ENCODE measurements at regions not wholly inside any gene's neighbourhood (a gene's known extent, or its start where the extent isn't known, plus 50 kb on each side); places are given as distances from the start of the nearest gene placed in this dataset.
A peak's percentile ranks its signal among the peaks of the same experiment; 100 is the strongest.
"Not testable (repeated sequence)": the region's sequence is repeated elsewhere in the genome, so short reads cannot be mapped to it uniquely, and the experiment has no call there.

GRCh38 chr12:124674937-124675336 is 107.5 kb upstream of the NCOR2 start:
- no peak for DNase-seq (ENCODE audit: low spot score)

- no peak for DNase-seq (ENCODE audit: low spot score)
These were observed 106.6 kb upstream of the NCOR2 start for GRCh38 chr12:124673801-124674617.

DNA sequence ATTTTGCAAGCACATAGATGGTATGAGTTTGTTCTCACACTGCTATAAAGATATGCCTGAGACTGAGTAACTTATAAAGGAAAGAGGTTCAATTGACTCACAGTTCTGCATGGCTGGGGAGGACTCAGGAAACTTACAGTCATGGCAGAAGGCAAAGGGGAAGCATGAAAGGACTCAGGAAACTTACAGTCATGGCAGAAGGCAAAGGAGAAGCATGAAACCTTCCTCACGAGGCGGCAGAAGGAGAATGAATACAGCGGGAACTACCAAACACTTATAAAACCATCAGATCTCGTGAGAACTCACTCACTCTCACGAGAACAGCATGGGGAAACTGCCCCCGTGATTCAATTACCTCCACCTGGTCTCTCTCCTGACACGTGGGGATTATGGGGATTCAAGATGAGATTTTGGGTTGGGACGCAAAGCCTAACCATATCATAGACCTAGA is 101.9 kb upstream of the NCOR2 start:
- not testable (repeated sequence) for DNase-seq (ENCODE audit: low spot score)

- DNase-seq (ENCODE audit: low spot score), result no peak
These were observed 101.2 kb upstream of the NCOR2 start for GRCh38 chr12:124668602-124669001.

GRCh38 chr12:124667506-124668326 is 100.3 kb upstream of the NCOR2 start:
- no peak for DNase-seq (ENCODE audit: low spot score)

DNA sequence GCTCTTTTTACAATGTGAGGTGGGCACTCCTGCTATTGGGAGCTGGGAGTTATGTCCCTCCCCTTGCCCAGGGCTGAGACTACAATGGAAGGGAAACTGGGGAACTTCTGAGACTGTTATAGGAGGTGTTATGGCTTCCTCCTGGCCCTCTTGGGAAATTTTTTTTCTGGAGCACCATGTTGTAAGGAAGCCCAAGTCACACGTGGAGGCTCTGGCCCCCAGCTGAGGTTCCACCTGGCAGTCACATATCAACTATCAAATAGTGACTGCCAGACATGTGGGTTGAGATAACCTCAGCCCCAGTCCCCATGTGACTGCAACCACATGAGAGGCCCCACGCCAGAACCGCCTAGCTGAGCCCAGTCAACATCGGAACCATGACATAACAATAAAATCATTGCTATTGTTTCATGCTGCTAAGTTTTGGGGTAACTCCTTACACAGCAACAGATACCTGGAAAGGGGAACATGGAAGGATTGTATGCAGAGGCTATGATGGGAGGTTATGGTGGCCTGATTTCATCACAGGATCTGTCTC is 99.4 kb upstream of the NCOR2 start:
- no peak for DNase-seq (ENCODE audit: low spot score)

GRCh38 chr12:124665511-124665910 is 98.1 kb upstream of the NCOR2 start:
- DNase-seq (ENCODE audit: low spot score), result no peak

- no peak for DNase-seq (ENCODE audit: low spot score)
These were observed 97.1 kb upstream of the NCOR2 start for GRCh38 chr12:124664395-124665111.

GRCh38 chr12:124663771-124664366 is 96.5 kb upstream of the NCOR2 start:
- no peak for DNase-seq (ENCODE audit: low spot score)

DNA sequence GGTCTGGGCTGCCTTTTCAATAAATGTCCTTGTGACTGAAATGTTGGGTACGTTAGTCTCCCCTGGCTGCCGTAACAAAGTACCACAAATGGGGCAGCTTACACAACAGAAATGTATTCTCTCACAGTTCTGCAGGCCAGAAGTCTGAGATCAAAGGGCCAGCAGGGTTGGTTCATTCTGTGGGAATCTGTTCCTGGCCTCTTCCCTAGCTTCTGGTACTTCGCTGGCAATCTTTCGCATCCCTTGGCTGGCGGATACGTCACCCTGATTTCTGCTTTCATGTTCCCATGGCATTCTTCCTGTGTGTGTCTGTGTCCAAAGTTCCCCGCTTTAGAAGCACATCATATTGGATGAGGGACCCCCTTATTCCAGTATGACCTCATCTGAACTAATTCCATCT is 95.8 kb upstream of the NCOR2 start:
- DNase-seq (ENCODE audit: low spot score), result peak; percentile 73

DNA sequence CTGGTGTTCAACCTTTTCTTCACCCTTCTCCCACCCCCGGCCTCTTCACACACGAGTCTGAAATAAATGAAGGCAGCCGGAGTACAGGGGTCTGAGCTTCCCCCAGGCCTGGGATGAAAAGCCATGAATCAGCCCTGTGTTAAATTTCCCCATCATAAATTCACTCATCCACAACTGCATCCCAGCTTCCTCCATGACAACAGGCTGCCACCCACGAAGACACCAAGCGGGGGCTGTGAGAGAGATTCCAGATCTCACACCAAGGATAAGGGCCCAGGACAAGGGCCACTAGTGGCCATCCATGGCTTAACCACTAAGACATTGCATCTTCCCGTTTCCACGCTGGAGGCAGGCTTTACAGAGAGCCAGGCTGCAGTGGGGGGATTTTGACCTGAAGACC is 93.9 kb upstream of the NCOR2 start:
- no peak for DNase-seq (ENCODE audit: low spot score)

DNA sequence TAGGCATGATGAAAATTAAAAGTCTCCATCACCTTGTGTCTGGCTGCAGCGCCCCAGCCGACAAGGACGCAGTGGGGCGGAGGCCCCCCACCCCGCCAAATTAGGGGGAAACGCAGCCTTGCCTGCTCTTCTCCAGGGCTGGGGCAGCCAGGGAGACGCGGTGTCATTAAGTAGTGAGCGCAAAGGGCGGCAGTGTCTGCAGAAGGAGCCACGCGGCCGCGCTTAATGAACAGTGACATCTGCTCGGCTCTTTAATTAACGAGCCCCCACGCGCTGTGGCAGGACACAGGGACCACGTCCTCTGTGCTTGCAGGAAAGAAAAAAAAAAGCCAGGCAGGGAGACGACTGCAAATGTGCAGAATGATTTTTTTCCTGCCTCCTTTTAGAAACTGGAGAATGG is 93.4 kb upstream of the NCOR2 start:
- no peak for DNase-seq (ENCODE audit: low spot score)

DNA sequence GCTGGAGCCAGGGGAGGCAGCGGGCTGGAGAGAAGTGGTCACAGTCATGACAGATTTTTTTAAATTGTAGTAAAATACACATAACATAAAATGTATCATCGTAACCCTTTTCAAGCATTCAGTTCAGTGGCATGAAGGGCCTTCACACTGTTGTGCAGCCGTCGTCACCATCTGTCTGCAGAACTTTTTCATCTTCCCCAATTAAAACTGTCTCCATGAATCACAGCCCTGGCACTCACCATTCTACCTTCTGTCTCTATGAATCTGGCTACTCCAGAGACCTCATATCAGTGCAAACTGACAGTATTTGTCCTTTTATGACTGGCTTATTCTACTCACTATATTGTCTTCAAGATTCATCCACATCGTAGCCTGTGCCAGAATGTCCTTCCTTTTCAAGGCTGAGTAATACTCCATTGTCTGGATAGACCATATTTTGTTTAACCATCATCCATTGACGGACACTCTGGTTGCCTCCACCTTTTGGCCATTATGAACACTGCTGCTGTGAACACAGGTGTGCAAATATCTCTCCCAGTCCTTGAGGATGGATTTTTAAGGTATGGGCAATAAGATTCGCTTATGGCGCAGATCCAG is 91.5 kb upstream of the NCOR2 start:
- no peak for DNase-seq (ENCODE audit: low spot score)

GRCh38 chr12:124658302-124658701 is 90.9 kb upstream of the NCOR2 start:
- DNase-seq (ENCODE audit: low spot score), result no peak

- no peak for DNase-seq (ENCODE audit: low spot score)
These were observed 89.6 kb upstream of the NCOR2 start for GRCh38 chr12:124656947-124657434.

- DNase-seq (ENCODE audit: low spot score), result peak; percentile 91
These were observed 88.5 kb upstream of the NCOR2 start for GRCh38 chr12:124655698-124656516.

DNA sequence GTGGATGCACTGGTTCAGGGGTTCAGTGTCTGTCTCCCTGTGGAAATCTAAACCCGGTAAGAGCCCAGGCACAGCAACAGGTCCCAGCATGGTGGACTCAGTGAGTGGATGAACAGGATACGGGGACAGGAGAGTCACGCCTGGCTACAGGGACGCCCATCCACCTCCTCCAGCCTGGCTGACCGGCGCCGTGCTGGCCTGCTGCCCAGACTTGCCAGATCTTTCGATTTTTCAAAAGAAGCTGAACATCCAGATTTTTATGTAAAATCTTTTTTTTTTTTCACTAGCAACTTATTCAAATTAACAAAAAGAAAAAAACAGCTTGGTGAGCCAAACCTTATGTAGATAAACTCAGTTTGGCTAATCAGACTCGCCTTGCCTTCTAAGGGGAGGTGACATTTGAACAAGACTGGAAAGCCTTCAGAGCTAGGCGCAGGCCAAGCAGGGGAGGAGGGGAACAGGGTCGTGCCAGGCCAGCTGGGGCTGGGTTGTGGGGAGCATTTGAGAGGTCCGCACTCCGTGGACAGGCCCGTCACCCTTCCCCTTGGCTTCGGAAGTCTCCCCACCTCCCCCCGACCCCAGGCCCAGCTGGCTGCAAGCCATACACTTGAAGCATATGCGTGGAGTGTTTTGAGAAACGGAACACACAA is 87.8 kb upstream of the NCOR2 start:
- DNase-seq (ENCODE audit: low spot score), result peak; percentile 81

- no peak for DNase-seq (ENCODE audit: low spot score)
These were observed 87.2 kb upstream of the NCOR2 start for GRCh38 chr12:124654666-124655047.

GRCh38 chr12:124653169-124653931 is 85.9 kb upstream of the NCOR2 start:
- no peak for DNase-seq (ENCODE audit: low spot score)

All from AG20443 (cell line).